BJ (cell line): ENCODE measurements at regions not wholly inside any gene's neighbourhood (a gene's known extent, or its start where the extent isn't known, plus 50 kb on each side); places are given as distances from the start of the nearest gene placed in this dataset.

Source experiments
- CTCF ChIA-PET: fragments of 350-600 bp; formaldehyde crosslinking; extraction: SDS; loops from one replicate; lab custom pipeline; 2021; ENCODE audit warnings: antibody characterized with exemption, inconsistent platforms; lab: Yijun Ruan, JAX
- POLR2A ChIA-PET: fragments of 300-600 bp; sonication (Branson Sonifier 250); formaldehyde crosslinking; extraction: SDS; loops from one replicate; lab custom pipeline; 2021; ENCODE audit warnings: antibody characterized with exemption; lab: Charles Lee
- DNase-seq: peaks from one replicate; pipeline ENCODE4 v3.0.0-alpha.2; 2011; ENCODE audit warnings: low read depth
- H3K27me3 ChIP-seq: 2 replicates; pipeline ENCODE4 v1.6.0; 2011; ENCODE audit warnings: low read length; ENCODE audit not compliant: control insufficient read depth, insufficient read depth
- H3K36me3 ChIP-seq: 2 replicates; pipeline ENCODE4 v1.5.1; 2011; ENCODE audit warnings: low read length; ENCODE audit not compliant: control insufficient read depth, insufficient read depth
- H3K4me3 ChIP-seq: 2 replicates; pipeline ENCODE4 v1.5.1; 2011; ENCODE audit warnings: low read depth, mild to moderate bottlenecking, control low read depth, low read length
- TF ChIP-seq, protein P1 (sequence below): IDR thresholded peaks from 2 replicates; pipeline ENCODE4 v1.5.1; 2011; ENCODE audit warnings: low read depth, mild to moderate bottlenecking, control low read depth, inconsistent platforms, low read length, moderate library complexity; ENCODE audit not compliant: insufficient read depth

DNA sequence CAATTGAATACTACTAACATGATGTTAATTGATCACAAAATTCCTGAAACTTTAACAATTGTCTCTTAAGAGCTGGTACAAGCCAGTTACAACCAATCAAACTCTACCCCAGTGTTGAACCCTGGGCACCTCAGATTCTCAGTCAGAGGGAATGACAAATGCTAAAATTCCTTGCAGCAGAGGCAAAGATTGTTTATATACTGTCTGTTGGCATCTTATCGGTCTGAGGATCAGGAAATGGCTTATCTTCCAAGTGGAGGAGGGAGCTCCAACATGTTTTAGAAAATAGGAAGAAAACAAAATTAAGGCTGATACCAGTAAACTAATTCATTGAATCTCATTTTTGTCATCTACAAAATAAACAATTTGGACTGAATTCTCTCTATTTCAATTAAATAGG is 527.8 kb upstream of the ZNF608 start:
- DNase-seq, result no peak
- TF ChIP-seq, protein P1, sequence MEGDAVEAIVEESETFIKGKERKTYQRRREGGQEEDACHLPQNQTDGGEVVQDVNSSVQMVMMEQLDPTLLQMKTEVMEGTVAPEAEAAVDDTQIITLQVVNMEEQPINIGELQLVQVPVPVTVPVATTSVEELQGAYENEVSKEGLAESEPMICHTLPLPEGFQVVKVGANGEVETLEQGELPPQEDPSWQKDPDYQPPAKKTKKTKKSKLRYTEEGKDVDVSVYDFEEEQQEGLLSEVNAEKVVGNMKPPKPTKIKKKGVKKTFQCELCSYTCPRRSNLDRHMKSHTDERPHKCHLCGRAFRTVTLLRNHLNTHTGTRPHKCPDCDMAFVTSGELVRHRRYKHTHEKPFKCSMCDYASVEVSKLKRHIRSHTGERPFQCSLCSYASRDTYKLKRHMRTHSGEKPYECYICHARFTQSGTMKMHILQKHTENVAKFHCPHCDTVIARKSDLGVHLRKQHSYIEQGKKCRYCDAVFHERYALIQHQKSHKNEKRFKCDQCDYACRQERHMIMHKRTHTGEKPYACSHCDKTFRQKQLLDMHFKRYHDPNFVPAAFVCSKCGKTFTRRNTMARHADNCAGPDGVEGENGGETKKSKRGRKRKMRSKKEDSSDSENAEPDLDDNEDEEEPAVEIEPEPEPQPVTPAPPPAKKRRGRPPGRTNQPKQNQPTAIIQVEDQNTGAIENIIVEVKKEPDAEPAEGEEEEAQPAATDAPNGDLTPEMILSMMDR, result no peak
- POLR2A ChIA-PET, result no interaction called here
- Histone ChIP-seq H3K36me3 (no peaks in the 10 kb centered on the region), H3K4me3 (no peak overlapping the region), H3K27me3 (no peaks in the 10 kb centered on the region)
- CTCF ChIA-PET, result no interaction called here

DNA sequence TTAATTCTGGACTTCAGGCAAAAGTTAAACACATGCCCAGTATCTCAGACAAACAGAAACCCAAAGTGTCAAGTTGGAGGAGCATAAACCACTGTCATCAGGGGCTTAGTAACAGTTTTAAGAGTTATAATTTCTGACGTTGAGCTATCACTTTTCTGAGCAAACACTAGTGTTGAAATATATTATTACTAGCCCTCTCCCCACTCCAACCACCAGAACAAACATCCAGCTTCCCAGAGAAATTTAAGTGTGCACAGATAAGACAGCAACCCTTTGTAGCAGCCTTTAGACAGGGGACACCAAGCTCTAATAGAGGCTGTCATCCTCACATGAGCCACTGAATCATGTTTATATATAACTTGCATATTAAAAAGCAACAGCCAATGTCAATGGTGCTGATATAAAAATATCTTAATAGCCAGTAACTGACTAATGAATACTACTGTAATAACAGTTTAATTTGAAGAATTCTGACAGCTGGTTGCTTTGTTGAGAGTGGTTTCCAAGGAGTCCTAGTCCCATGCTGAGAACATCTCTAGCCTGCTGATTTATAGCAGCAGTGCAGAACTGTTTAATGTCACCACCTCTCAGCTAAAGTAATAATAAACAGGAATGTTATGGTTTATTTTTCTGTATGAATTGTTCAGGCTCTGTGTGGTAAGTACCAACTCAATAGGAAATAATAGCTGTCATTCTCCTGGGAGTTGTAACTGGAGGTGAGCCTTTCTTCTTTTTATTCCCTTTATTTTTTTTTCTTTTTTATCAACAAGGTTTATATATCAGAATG is 528.7 kb upstream of the ZNF608 start:
- POLR2A ChIA-PET, result no interaction called here
- no peak for DNase-seq
- Histone ChIP-seq H3K27me3 (no peaks in the 10 kb centered on the region), H3K4me3 (no peak overlapping the region), H3K36me3 (no peaks in the 10 kb centered on the region)
- CTCF ChIA-PET, result no interaction called here
- TF ChIP-seq, protein P1, result no peak

DNA sequence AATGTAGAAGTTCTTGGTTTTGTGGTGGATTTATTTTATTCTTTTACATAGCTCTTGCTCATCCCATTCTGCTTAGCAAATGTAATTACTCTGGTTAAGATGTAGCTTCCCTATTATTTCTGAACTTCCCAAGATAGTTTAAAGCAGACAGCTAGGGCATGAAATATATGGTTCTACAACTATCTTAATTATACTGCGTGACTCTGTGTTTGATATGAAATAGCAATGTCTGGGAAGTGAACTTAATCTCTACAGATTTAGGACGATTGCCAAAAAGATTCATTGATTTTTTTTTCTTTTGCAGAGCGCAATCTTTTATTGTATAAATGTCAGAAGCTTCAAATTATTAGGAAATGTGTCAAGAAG is 529.3 kb upstream of the ZNF608 start:
- POLR2A ChIA-PET, result no interaction called here

DNA sequence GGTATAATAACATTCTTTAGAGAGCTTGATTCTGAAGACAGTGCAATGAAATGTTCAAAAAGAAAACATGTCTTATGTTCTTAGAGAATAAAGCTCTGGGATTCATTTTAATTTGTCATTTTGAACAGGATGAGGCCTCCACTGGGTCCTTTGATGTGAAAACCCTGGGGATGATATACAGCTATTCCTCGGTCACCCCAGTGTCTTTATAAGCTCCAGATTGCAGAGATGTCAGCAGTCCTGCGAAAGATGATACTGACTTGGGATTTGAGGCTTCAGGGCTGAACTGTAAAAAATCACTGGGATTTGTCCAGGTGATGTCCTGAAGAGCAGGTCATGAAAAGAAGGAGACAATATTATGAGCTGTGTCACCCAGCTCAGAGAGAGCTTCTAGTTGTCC is 529.7 kb upstream of the ZNF608 start:
- TF ChIP-seq, protein P1, result no peak
- H3K4me3 ChIP-seq, result no peak overlapping the region
- POLR2A ChIA-PET, result no interaction called here
- H3K27me3 ChIP-seq, result no peaks in the 10 kb centered on the region
- CTCF ChIA-PET, result interaction anchor here (1.0 to 1.4 kb wide), 2 partner anchors 11 to 26 kb away, joined by 3 to 4 read pairs; no protein-coding TSS in a partner anchor
- H3K36me3 ChIP-seq, result no peaks in the 10 kb centered on the region
- DNase-seq, result no peak

More for the DNA sequence above, 529.3 kb upstream of the ZNF608 start:
- TF ChIP-seq, protein P1, result no peak
- DNase-seq, result no peak
- CTCF ChIA-PET, result no interaction called here
- no peaks in the 10 kb centered on the region for H3K27me3 ChIP-seq
- H3K36me3 ChIP-seq, result no peaks in the 10 kb centered on the region
- no peak overlapping the region for H3K4me3 ChIP-seq

DNA sequence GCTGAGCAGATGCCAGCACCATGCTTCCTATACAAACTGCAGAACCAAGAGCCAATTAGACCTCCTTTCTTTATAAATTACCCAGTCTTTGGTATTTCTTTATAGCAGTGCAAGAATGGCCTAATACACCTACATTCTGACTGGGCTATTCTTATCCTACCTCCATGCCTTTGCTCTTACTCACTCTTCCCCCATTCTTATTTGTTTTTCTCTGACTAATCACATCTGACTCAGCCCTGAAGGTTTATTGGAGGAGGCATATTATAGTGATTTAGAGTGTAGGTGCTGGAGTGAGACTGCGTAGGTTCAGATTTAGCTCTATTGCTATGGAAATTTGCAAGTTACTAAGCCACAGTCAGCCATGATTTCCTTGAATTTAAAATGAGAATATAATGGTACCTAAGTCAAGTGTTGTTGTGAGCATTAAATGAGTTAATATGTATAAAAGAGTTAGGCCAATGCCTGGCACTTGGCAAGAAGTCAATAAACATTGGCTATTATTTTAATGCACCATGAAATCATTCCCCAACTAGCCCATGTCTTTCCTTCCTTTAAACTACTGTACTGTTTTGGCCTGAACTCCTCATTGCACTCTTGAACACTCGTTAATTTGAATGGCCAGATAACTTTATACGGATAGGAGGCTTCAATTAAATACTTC is 531.2 kb upstream of the ZNF608 start:
- TF ChIP-seq, protein P1, result no peak
- POLR2A ChIA-PET, result no interaction called here
- peak; percentile 70 for DNase-seq
- H3K36me3 ChIP-seq, result no peaks in the 10 kb centered on the region
- H3K27me3 ChIP-seq, result no peaks in the 10 kb centered on the region
- CTCF ChIA-PET, result interaction anchor here (1.2 to 1.4 kb wide), 2 partner anchors 10 to 12 kb away, joined by 3 to 4 read pairs; no protein-coding TSS in a partner anchor
- no peak overlapping the region for H3K4me3 ChIP-seq
